ENCODE measurements at regions not wholly inside any gene's neighbourhood (a gene's known extent, or its start where the extent isn't known, plus 50 kb on each side); places are given as distances from the start of the nearest gene placed in this dataset.

DNA sequence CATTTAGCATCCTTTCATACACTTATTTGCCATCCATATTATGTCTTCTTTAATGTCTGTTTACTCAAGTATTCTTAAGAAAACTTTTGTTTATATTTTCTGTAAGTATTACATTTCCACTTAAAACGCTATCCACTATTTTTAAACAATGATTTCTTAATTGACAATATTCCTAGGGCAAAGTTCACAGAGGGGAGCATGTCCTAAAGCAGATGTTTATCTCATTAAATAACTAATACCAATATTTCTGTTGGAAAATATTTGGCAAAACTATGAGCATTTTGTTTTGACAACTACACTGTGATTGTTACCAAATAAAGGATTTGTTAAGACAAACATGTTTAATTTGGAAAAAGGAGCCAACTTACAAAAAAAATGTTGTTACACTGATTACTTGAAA is 643.3 kb downstream of the SLITRK5 start:
- TF ChIP-seq, protein P1, sequence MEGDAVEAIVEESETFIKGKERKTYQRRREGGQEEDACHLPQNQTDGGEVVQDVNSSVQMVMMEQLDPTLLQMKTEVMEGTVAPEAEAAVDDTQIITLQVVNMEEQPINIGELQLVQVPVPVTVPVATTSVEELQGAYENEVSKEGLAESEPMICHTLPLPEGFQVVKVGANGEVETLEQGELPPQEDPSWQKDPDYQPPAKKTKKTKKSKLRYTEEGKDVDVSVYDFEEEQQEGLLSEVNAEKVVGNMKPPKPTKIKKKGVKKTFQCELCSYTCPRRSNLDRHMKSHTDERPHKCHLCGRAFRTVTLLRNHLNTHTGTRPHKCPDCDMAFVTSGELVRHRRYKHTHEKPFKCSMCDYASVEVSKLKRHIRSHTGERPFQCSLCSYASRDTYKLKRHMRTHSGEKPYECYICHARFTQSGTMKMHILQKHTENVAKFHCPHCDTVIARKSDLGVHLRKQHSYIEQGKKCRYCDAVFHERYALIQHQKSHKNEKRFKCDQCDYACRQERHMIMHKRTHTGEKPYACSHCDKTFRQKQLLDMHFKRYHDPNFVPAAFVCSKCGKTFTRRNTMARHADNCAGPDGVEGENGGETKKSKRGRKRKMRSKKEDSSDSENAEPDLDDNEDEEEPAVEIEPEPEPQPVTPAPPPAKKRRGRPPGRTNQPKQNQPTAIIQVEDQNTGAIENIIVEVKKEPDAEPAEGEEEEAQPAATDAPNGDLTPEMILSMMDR (IDR thresholded peaks at IDR 0.05; ENCODE audit: low read depth, low read length): no peak
- no peak for DNase-seq (ENCODE audit: extremely low read depth, low read depth)

DNA sequence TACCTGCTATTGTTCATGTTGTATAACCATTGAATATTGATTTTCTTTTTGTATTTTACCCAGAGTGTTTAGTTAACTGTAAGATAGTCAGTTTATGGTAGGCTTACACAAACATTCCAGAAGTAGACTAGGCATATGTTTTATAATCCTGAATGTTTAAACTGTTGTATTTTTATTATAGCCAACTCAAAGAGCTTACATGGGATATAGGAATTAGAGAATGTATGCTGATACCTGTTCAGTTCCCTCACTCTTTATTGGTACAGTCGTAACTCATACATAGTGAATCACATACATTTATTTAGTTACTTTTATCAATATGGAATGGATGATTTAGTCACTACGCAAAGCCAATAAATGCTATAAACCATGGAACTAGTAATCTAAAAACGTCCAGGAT is 657.9 kb downstream of the SLITRK5 start:
- DNase-seq (ENCODE audit: extremely low read depth, low read depth): no peak
- TF ChIP-seq, protein P1 (IDR thresholded peaks at IDR 0.05; ENCODE audit: low read depth, low read length): no peak

DNA sequence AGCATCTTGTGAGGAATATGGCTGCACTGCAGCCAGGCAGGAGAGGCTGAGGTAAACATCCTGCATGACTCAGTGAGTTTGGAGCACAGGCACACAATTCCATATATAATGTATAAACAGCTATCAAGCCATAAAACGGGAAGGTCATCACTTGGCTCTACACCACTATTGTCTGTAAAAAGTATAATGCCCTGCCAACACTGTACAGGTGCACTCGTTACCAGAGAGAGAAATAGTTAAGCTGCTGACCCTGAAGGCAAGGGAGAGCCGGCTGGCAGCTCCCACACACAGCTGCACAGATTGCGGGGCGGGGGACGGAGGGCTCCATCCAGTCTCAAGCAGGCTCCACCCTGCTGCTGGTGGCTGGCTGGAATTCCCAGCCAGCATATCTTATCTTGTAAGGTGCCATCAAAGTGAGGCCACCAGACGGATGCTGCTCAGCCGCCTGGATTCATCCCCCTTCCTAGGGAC is 668.1 kb downstream of the SLITRK5 start:
- no peak for DNase-seq (ENCODE audit: extremely low read depth, low read depth)
- TF ChIP-seq, protein P1 (IDR thresholded peaks at IDR 0.05; ENCODE audit: low read depth, low read length): no peak

DNA sequence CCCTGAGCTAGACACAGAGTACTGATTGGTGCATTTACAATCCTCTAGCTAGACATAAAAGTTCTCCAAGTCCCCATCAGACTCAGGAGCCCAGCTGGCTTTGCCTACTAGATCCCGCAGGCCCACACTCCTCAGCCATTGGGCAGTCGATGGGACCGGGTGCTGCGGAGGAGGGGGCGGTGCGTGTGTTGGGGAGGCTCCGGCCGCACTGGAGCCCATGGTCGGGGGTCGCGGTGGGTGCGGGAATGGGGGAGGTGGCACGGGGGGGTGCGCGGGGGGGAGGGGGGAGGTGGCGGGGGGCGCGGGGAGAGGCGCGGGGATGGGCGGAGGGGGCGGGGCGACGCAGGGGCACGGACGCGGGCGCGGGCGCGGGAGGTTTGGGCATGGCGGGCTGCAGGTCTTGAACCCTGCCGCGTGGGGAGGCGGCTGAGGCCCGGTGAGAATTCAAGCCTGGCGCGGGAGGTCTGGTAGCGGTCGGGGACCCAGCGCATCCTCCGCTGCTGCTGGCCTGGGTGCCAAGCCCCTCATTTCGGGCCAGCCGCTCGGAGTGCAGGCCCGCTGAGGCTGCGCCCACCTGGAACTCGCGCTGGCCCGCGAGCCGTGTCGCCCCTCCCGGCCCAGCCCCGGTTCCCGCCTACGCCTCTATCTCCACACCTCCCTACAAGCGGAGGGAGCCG is 674.1 kb downstream of the SLITRK5 start:
- TF ChIP-seq, protein P1 (IDR thresholded peaks at IDR 0.05; ENCODE audit: low read depth, low read length): no peak
- no peak for DNase-seq (ENCODE audit: extremely low read depth, low read depth)

DNA sequence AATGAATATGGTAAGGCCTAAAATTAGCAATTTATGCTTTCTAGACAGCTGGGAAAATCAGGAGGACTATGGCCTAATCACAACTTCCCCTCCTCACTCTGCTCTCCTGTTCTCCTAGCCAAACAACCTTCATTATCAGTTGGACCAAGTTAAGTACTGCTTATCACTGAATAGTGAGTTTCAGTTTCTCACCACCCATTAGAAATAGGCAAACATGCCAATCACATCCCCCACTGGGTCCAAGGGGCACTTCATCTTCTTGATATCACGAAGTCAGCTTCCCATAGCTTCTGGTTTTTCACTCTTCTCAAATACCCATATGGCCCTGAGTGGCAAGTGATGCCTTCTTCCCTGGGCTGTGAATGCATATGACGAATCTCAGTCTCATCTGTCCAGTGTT is 689.6 kb downstream of the SLITRK5 start:
- DNase-seq (ENCODE audit: extremely low read depth, low read depth): no peak
- TF ChIP-seq, protein P1 (IDR thresholded peaks at IDR 0.05; ENCODE audit: low read depth, low read length): no peak

DNA sequence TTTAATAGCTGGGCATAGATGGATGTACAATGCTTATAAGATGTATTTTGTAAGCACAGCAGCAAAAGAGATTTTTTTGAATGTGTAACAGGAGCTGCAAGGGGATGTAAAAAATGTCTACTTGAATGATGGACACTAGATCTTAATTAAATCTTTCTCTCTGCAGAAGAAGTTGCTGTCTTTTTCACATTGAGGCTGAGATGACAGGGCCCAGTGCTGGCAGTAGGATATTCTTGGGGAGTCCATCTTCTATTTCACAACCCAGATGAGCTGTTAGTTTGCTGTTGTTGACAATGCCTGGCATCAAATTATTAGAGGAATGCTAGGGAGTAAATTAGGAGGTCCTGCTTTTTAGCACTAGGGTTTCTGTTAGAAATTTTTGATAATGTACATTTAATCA is 698.7 kb downstream of the SLITRK5 start:
- no peak for DNase-seq (ENCODE audit: extremely low read depth, low read depth)
- TF ChIP-seq, protein P1 (IDR thresholded peaks at IDR 0.05; ENCODE audit: low read depth, low read length): no peak

DNA sequence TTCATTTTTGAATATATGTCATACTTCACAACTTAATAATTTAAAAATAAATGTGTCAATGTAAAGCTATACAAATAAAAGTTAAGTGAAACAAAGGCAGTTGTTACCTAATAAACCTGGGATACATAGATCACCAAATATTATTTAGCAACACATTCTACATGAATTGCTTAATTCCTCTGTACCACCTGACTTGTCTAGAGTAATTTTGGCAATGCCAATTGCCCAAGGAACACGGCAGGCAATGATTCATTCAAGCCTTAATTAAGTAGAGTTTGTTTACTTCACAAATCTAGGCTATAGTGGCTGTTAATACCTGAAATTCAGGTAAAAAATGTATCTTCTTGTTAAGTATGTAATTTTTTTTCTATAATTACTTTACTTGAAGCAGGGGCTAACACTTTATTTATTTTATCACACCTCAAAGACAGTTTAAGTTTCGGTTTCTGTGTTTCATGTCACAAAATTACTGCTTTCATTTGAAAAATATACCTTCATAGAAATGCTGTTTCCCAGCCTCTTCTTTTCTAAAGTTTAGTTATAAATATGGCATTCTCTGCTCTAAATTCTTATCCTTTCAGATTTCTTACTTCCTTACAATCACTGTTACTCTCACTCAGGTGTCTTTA is 705.7 kb downstream of the SLITRK5 start:
- TF ChIP-seq, protein P1 (IDR thresholded peaks at IDR 0.05; ENCODE audit: low read depth, low read length): no peak
- no peak for DNase-seq (ENCODE audit: extremely low read depth, low read depth)

Data from AG09319 (cell line).